HEK293 (cell line): ENCODE measurements at regions not wholly inside any gene's neighbourhood (a gene's known extent, or its start where the extent isn't known, plus 50 kb on each side); places are given as distances from the start of the nearest gene placed in this dataset.

Experiments used
- CTCF ChIA-PET: fragments of 350-600 bp; formaldehyde crosslinking; extraction: SDS; loops from one replicate; lab custom pipeline; 2021; ENCODE audit warnings: antibody characterized with exemption; lab: Yijun Ruan, JAX
- POLR2A ChIA-PET: fragments of 300-600 bp; formaldehyde crosslinking; extraction: SDS; loops from one replicate; lab custom pipeline; 2020; ENCODE audit warnings: antibody characterized with exemption, inconsistent platforms; lab: Yijun Ruan, JAX
- H3K27ac ChIP-seq: fragments of 200-500 bp; sonication (Bioruptor generic); 2 replicates; pipeline ENCODE4 v1.5.1; 2014; ENCODE audit warnings: low read depth, low read length, control low read depth, inconsistent platforms; ENCODE audit errors: extremely low read depth
- H3K36me3 ChIP-seq, 2 experiments: fragments of 200-500 bp in 1 of 2; sonication (Bioruptor generic) in 1 of 2; 1 replicate in 1 of 2; 2 replicates in 1 of 2; pipeline ENCODE4 v1.5.1; 2014 to 2017; ENCODE audit warnings: inconsistent platforms in 2 of 2, low read length in 2 of 2; ENCODE audit not compliant: control insufficient read depth in 2 of 2, insufficient read depth in 1 of 2
- H3K4me1 ChIP-seq: fragments of 200-500 bp; sonication (Bioruptor generic); 2 replicates; pipeline ENCODE4 v1.5.1; 2014; ENCODE audit warnings: mild to moderate bottlenecking, low read length, inconsistent platforms; ENCODE audit not compliant: control insufficient read depth, insufficient read depth
- H3K4me3 ChIP-seq: 2 replicates; pipeline ENCODE4 v1.5.1; 2011; ENCODE audit warnings: low read depth, mild to moderate bottlenecking, control low read depth, low read length, moderate library complexity
- H3K9me3 ChIP-seq: fragments of 200-500 bp; sonication (Bioruptor generic); 2 replicates; pipeline ENCODE4 v1.5.1; 2014; ENCODE audit warnings: low read depth, low read length, inconsistent platforms; ENCODE audit not compliant: control insufficient read depth, insufficient read depth
- BCL11B ChIP-seq: fragments of 450-650 bp; formaldehyde crosslinking; IDR thresholded peaks from 2 replicates; pipeline ENCODE4 v1.5.1; 2016; ENCODE audit warnings: low read depth, missing biosample characterization, missing genetic modification characterization
- KLF8 ChIP-seq: fragments of 450-650 bp; formaldehyde crosslinking; IDR thresholded peaks from 2 replicates; pipeline ENCODE4 v1.5.1; 2016; ENCODE audit warnings: missing biosample characterization, missing genetic modification characterization
- PRDM1 ChIP-seq: fragments of 450-650 bp; formaldehyde crosslinking; IDR thresholded peaks from 2 replicates; pipeline ENCODE4; 2016; ENCODE audit warnings: missing biosample characterization, missing genetic modification characterization
- RBAK ChIP-seq: fragments of 450-650 bp; formaldehyde crosslinking; IDR thresholded peaks from 2 replicates; pipeline ENCODE4 v1.5.1; 2016; ENCODE audit warnings: missing biosample characterization, missing genetic modification characterization
- ZNF140 ChIP-seq: fragments of 450-650 bp; formaldehyde crosslinking; IDR thresholded peaks from 2 replicates; pipeline ENCODE4 v1.5.1; 2016; ENCODE audit warnings: missing biosample characterization, missing genetic modification characterization
- ZNF157 ChIP-seq: fragments of 450-650 bp; formaldehyde crosslinking; IDR thresholded peaks from 2 replicates; pipeline ENCODE4 v1.5.1; 2016; ENCODE audit warnings: missing biosample characterization, missing genetic modification characterization
- ZNF174 ChIP-seq: fragments of 450-650 bp; formaldehyde crosslinking; IDR thresholded peaks from 2 replicates; pipeline ENCODE4 v1.5.0; 2017; ENCODE audit warnings: missing biosample characterization, mild to moderate bottlenecking, missing genetic modification characterization
- ZNF2 ChIP-seq: fragments of 450-650 bp; formaldehyde crosslinking; IDR thresholded peaks from 2 replicates; pipeline ENCODE4 v1.5.1; 2016; ENCODE audit warnings: missing biosample characterization, missing genetic modification characterization
- ZNF214 ChIP-seq: fragments of 450-650 bp; formaldehyde crosslinking; IDR thresholded peaks from 2 replicates; pipeline ENCODE4 v1.5.1; 2017; ENCODE audit warnings: missing biosample characterization, mild to moderate bottlenecking, missing genetic modification characterization, borderline replicate concordance
- ZNF221 ChIP-seq: fragments of 450-650 bp; formaldehyde crosslinking; IDR thresholded peaks from 2 replicates; pipeline ENCODE4 v1.5.1; 2017; ENCODE audit warnings: missing biosample characterization, missing genetic modification characterization, borderline replicate concordance
- ZNF521 ChIP-seq: fragments of 450-650 bp; formaldehyde crosslinking; IDR thresholded peaks from 2 replicates; pipeline ENCODE4 v1.5.1; 2017; ENCODE audit warnings: missing biosample characterization, mild to moderate bottlenecking, missing genetic modification characterization
- ZNF621 ChIP-seq: fragments of 450-650 bp; formaldehyde crosslinking; IDR thresholded peaks from 2 replicates; pipeline ENCODE4 v1.5.1; 2017; ENCODE audit warnings: missing biosample characterization, missing genetic modification characterization
- ZNF664 ChIP-seq: fragments of 450-650 bp; formaldehyde crosslinking; IDR thresholded peaks from 2 replicates; pipeline ENCODE4 v1.5.1; 2016; ENCODE audit warnings: missing biosample characterization, missing genetic modification characterization
- ZNF791 ChIP-seq: fragments of 450-650 bp; formaldehyde crosslinking; IDR thresholded peaks from 2 replicates; pipeline ENCODE4 v1.5.1; 2016; ENCODE audit warnings: missing biosample characterization, missing genetic modification characterization
- TF ChIP-seq, protein P1 (sequence below): fragments of 450-650 bp; formaldehyde crosslinking; IDR thresholded peaks from 2 replicates; pipeline ENCODE4 v1.5.1; 2017; ENCODE audit warnings: missing biosample characterization, missing genetic modification characterization
- TF ChIP-seq, protein P2 (sequence below): fragments of 450-650 bp; formaldehyde crosslinking; IDR thresholded peaks from 2 replicates; pipeline ENCODE4 v1.5.1; 2017; ENCODE audit warnings: missing biosample characterization, missing genetic modification characterization
- TF ChIP-seq, protein P3 (sequence below): fragments of 450-650 bp; formaldehyde crosslinking; IDR thresholded peaks from 2 replicates; pipeline ENCODE4 v1.5.1; 2016; ENCODE audit warnings: missing biosample characterization, missing genetic modification characterization
- TF ChIP-seq, protein P4 (sequence below): fragments of 450-650 bp; IDR thresholded peaks from 2 replicates; pipeline ENCODE4 v1.5.1; 2018; ENCODE audit warnings: missing biosample characterization, missing genetic modification characterization
- TF ChIP-seq, protein P5 (sequence below): fragments of 450-650 bp; formaldehyde crosslinking; IDR thresholded peaks from 2 replicates; pipeline ENCODE4 v1.5.1; 2016; ENCODE audit warnings: missing biosample characterization, missing genetic modification characterization

DNA sequence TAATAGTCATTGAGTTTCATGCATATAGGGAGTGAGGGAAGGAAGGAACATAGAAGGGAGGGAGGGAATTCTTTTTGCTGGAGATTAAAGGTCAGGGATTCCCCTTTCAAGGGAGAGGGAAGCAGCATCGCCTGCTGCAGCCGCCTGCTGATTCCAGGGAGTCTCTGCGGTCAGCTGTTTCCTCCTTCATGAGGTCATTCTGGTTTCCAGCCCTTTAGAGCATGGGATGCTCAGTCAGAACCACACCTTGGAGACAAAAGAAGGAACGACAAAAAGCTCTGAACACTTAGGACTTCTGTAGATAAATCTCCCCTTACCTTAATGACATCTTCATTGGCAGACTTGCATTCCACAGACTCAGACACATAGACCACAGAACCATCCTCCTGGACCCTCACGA lies 923.0 kb upstream of the TMEM132C start:
- ChIA-PET CTCF (no interaction called here), POLR2A (no interaction called here)
- Histone ChIP-seq H3K4me1 (no peaks in the 10 kb centered on the region), H3K4me3 (no peak overlapping the region), H3K36me3 (no peaks in the 10 kb centered on the region), H3K27ac (no peak overlapping the region), H3K9me3 (no peaks in the 10 kb centered on the region)
- no peak for TF ChIP-seq ZNF221 (tag by site-specific recombination)
- no peak for TF ChIP-seq ZNF140 (tag by site-specific recombination)
- TF ChIP-seq ZNF521 (tag by site-specific recombination): no peak
- TF ChIP-seq, protein P1, sequence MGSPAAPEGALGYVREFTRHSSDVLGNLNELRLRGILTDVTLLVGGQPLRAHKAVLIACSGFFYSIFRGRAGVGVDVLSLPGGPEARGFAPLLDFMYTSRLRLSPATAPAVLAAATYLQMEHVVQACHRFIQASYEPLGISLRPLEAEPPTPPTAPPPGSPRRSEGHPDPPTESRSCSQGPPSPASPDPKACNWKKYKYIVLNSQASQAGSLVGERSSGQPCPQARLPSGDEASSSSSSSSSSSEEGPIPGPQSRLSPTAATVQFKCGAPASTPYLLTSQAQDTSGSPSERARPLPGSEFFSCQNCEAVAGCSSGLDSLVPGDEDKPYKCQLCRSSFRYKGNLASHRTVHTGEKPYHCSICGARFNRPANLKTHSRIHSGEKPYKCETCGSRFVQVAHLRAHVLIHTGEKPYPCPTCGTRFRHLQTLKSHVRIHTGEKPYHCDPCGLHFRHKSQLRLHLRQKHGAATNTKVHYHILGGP (tag by site-specific recombination): no peak
- TF ChIP-seq, protein P2, sequence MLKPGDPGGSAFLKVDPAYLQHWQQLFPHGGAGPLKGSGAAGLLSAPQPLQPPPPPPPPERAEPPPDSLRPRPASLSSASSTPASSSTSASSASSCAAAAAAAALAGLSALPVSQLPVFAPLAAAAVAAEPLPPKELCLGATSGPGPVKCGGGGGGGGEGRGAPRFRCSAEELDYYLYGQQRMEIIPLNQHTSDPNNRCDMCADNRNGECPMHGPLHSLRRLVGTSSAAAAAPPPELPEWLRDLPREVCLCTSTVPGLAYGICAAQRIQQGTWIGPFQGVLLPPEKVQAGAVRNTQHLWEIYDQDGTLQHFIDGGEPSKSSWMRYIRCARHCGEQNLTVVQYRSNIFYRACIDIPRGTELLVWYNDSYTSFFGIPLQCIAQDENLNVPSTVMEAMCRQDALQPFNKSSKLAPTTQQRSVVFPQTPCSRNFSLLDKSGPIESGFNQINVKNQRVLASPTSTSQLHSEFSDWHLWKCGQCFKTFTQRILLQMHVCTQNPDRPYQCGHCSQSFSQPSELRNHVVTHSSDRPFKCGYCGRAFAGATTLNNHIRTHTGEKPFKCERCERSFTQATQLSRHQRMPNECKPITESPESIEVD (tag by site-specific recombination): no peak

DNA sequence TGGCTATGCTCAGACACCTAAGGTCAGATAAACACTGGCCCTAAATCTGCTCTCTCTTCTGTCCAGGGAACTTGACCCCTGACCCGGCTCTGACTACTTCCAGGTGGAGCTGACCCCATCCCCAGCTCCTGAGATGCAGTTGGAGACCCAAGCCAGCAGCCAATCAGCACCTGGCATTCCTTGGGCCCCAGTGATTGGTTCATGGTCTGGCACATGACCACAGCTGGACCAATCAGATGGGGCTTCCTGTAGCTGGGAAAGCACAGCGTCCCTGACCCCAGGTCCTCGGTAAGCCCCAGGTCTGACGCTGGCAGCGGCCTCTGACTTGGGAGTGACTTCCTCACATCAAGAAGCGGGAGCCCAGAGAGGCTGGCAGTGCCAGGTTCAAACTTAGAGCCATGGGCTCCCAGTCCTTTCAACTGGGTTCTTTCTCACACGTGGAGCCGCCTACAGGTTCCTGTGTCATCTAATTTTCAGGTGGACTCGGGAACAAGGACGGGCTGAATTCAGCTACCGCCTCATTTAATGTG lies 915.4 kb upstream of the TMEM132C start:
- no peaks in the 10 kb centered on the region for H3K9me3 ChIP-seq
- no peaks in the 10 kb centered on the region for H3K36me3 ChIP-seq
- POLR2A ChIA-PET: no interaction called here
- CTCF ChIA-PET: no interaction called here
- no peaks in the 10 kb centered on the region for H3K4me1 ChIP-seq
- no peak overlapping the region for H3K27ac ChIP-seq
- TF ChIP-seq ZNF174 (tag by site-specific recombination) (no peak), PRDM1 (tag by site-specific recombination) (no peak), ZNF157 (tag by site-specific recombination) (no peak), KLF8 (no peak), ZNF214 (no peak), ZNF621 (no peak), BCL11B (tag by site-specific recombination) (no peak), ZNF791 (tag by site-specific recombination) (no peak), RBAK (tag by site-specific recombination) (no peak), ZNF2 (tag by site-specific recombination) (no peak), ZNF664 (tag by site-specific recombination) (no peak)
- TF ChIP-seq, protein P3, sequence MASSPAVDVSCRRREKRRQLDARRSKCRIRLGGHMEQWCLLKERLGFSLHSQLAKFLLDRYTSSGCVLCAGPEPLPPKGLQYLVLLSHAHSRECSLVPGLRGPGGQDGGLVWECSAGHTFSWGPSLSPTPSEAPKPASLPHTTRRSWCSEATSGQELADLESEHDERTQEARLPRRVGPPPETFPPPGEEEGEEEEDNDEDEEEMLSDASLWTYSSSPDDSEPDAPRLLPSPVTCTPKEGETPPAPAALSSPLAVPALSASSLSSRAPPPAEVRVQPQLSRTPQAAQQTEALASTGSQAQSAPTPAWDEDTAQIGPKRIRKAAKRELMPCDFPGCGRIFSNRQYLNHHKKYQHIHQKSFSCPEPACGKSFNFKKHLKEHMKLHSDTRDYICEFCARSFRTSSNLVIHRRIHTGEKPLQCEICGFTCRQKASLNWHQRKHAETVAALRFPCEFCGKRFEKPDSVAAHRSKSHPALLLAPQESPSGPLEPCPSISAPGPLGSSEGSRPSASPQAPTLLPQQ (tag by site-specific recombination): no peak
- TF ChIP-seq, protein P4, sequence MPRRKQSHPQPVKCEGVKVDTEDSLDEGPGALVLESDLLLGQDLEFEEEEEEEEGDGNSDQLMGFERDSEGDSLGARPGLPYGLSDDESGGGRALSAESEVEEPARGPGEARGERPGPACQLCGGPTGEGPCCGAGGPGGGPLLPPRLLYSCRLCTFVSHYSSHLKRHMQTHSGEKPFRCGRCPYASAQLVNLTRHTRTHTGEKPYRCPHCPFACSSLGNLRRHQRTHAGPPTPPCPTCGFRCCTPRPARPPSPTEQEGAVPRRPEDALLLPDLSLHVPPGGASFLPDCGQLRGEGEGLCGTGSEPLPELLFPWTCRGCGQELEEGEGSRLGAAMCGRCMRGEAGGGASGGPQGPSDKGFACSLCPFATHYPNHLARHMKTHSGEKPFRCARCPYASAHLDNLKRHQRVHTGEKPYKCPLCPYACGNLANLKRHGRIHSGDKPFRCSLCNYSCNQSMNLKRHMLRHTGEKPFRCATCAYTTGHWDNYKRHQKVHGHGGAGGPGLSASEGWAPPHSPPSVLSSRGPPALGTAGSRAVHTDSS (tag by site-specific recombination): no peak
- TF ChIP-seq, protein P5, sequence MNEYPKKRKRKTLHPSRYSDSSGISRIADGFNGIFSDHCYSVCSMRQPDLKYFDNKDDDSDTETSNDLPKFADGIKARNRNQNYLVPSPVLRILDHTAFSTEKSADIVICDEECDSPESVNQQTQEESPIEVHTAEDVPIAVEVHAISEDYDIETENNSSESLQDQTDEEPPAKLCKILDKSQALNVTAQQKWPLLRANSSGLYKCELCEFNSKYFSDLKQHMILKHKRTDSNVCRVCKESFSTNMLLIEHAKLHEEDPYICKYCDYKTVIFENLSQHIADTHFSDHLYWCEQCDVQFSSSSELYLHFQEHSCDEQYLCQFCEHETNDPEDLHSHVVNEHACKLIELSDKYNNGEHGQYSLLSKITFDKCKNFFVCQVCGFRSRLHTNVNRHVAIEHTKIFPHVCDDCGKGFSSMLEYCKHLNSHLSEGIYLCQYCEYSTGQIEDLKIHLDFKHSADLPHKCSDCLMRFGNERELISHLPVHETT (tag by site-specific recombination): no peak
- TF ChIP-seq, all 188 proteins: peak for 0
- H3K4me3 ChIP-seq: no peak overlapping the region
